Right lung (tissue), 2 donors: ENCODE measurements at regions not wholly inside any gene's neighbourhood (a gene's known extent, or its start where the extent isn't known, plus 50 kb on each side); places are given as distances from the start of the nearest gene placed in this dataset.
A peak's percentile ranks its signal among the peaks of the same experiment; 100 is the strongest.

Experiments
- DNase-seq, 2 donors: peaks; one replicate each; pipeline ENCODE4 v3.0.0-alpha.2; 2013

DNA sequence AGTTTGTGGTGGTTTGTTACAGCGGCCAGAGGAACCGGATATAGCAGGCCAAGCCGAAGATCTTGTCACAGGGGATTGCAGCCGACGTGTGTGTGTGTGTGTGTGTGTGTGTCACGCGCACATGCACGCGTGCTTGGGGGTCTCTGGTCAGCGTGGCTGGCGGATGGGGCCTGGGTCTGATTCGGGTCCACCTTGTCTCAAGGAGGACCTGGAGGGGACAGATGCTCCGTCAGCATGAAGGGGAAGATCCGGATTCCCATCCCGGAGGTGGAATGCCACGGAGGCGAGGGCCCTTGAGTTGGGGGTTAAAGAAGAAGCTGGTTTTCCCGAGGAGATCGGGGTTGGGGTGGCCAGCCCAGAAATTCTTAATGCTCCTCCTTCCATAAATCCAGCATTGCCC, 1237.8 kb downstream of the BRD1 start:
- no peak for DNase-seq

DNA sequence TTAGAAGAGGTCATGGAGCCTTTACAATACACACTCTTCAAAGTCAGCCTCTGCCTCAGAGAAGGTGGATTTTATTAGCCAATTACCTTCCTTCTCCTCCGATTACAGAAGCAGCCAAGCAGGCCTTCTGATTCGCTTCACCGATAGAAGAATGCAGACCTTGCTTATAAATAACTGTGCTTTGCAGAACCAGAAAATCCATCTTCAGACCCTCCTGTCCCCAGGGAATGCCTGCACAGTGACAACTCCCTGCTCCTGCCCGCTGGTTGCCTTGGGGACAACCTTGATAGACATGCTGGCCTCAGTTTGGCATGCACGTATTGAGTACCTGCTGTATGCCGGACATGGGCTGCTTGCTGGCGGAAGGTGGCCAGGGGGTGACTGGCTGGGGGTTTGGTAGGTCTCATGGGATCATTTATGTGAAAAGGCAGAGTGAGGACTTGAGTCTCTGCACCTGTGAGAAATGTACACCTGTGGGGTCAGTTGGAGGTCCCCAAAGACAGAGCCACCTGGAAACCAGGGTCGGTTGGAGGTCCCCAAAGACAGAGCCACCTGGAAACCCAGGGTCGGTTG, 1238.7 kb downstream of the BRD1 start:
- no peak for DNase-seq

DNA sequence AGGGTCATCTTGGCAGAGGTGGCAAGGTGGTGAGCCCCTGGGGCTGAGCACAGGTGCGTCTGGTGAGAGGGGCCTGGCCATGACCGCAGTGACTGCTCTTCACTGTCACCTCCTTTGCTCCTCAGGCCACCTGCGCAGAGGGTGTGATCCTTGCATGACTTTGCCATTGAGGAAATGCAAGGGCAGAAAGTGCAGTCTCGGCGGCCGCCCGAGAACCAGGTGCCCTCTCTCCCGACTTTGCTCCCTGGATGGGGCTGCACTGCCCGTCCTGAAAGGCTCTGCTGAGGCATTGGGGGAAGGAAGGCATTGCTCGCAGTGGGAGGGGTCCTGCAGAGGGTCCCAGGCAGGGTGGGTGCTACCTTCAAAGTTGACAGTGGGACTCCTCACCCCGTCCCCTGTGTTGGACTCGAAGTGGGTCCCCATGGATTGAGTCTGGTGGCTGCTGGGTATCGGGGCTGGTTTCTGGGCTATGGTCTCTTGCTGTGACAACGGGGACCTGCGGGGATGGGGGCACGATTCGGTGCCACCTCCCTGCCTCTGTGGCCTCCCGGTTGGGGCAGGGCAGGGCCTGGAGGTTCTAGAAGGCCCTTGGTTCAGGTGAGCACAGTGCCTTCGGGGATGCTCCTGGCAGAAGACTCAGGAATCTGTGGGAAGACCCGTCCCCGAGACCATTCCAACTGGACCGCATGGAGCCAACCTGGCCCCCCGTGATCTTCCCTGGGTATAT, 1239.4 kb downstream of the BRD1 start:
- DNase-seq: no peak

DNA sequence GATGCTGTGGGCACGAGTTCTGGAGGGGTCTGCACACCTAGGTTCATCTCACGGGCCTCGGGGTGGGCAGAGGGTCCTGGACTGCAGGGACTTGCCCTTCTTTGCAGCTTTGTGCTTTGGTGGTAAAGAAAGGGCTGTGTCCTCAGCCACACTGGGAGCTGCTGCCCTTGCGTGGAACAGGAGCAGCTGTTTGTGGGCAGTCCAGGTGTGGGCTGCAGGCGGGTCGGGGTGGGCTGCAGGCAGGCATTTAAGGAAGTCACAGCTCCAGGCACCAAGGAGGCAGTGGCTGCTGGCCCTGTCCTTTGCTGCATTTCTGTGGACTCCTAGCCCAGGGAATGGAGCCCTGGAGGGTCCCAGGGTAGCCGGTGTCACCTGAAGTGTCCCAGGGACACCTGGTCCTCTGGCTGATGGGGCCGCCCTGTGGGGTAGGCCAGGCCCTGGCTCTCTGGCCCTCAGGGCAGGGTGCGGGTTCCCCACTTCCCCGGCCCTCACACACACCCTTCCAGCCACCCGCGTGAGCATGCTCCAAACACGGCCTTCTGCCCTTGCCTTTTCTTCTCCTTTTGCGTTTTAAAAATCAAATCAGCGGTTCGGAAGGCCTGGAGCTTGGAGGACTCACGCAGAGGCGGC, 1240.3 kb downstream of the BRD1 start:
- DNase-seq: no peak

DNA sequence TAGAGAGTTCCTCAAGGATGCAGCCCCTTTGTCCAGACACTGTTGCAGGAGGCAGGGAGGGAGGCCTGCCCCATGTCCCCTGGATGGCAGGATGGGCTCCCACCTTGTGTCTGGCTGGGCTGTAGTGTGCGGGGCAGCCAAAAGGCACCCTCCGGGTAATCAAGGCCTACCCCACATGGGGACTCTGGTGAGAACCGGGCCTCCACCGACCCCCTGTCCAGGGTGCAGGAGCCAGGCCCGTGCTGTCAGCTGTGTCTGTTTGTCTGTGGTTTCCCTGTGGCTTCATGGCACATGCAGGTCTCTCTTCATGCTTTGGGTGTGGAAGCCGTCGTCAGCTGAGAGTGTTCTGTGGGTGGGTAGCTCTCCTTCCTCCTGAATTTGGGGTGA, 1240.9 kb downstream of the BRD1 start:
- no peak for DNase-seq

DNA sequence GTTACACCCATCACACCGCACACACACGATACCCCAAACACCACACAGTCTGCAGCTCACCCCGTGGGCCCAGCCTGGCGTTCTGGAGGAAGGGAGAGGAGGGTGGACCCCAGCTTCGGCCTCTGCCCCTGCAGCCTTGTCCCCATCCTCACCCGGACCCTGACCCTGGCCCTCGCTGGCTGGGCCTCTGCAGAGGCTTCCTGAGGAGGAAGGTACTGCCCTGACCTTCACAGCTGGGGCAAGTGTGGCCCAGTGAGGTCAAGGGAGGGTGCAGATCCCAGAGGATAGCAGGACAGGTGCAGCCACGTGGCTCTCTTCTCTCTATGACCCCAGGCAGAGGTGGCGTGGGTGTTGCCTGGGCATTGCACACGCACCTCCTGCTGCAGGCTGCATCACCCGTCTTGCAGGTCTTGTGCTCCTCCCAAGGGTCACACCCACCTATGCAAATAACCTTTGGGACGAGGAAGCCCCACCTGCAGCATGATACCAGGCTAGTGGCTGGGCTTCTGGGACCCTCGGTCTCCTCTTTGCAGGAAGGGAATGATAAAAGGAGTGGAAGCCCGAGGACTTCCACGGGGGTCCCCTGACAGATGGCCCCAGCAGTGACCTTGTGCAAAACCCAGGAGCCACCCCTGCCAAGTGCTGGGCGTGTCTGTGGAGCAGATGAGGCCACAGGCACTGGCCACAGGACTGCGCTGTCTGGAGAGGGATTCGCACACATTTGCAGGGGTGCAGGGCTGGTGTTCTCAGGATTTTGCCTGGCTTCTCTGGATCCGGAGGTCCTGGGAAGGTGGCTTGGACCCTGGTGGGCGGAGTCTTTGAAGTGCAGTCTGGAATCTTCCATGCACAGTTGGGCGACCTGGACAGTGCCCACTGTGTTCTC, 1241.5 kb downstream of the BRD1 start:
- no peak for DNase-seq

DNA sequence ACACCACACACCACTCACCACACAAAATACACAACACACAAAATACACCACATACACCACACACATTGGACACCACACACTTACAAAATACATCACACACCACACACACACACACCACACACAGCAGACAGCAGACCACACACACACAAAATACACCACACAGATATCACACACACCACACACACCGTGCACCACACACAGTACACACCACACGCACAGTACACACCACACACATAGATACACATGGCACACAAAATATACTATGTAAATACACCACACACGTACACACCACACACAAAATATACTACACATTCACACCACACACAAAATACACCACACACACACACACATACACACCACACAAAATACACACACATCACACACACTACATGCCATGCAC, 1243.5 kb downstream of the BRD1 start:
- no peak for DNase-seq

DNA sequence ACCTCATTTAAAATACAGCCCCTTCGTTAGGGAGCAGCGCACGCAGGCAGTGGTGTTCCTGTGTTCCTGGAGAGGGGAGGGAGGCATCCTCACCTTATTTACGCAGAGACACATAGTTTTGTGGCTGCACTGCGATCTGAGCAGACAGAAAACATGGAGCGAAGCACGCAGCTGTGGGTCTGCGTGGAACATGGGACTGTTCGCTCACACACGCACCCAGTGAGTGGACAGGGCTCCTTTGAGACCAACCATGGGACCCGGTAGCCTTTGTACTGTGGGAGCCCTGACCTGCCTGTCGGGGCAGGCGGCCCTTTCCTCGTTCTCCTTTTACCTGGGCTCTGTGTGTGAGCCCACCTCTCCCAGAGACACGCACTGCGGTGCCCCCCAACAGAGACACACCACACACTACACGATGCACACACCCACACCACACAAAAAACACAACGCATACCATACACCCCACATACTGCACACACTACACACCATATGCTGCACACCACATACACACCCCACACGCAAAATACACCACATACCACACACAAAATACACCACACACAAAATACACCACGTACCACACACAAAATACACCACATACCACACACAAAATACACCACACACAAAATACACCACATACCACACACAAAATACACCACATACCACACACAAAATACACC, 1245.7 kb downstream of the BRD1 start:
- no peak for DNase-seq

DNA sequence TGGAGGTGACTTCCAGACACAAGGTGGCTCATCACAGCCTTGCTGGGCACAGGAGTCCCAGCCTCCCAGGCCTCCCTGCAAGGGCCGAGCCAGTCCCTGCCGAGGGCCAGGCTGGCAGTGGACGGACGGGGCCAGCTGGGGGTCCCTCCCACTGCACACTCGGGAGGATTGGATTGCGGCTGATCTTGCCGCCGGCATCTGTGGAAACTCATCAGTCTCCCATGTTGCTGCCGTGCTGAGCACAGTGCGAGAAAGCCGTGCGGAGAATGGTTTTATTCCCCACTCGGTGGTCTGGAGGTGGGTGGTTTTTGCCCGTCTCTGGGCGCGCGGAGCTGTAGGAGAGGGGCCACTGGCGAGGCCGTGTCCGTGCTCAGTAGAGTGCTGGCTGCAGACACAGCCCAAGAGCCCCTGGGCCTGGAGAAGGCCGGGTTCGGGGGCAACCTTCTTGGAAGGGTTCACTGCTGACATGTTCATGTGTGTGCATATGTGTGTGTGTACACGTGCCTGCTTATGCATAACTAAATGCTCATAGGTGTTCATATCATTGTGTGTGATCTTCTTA, 1246.4 kb downstream of the BRD1 start:
- DNase-seq: no peak

DNA sequence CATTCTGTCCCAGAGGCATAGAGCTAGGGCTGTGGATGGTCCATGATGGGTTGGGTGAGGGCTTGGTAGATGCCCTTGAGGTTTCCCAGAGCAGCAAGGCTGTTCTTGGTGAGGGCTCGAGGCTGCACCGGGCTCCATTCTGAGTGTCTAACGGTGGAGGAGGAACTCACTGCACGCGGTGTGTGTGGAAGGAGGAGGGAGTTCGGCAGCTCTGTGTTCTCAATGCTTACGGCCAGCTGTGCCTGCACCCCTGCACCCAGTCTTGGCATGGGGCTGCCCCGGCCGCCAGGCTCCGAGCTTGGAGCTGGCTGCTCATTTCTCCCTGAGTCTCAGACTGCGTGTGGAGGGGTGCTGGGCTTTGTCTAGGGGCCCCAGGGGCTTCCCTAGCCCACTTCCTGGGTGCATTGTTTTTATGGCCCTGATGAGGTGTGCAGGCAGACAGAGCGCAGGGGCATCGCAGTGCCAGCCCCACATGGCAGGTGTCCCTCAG, 1247.1 kb downstream of the BRD1 start:
- no peak for DNase-seq

DNA sequence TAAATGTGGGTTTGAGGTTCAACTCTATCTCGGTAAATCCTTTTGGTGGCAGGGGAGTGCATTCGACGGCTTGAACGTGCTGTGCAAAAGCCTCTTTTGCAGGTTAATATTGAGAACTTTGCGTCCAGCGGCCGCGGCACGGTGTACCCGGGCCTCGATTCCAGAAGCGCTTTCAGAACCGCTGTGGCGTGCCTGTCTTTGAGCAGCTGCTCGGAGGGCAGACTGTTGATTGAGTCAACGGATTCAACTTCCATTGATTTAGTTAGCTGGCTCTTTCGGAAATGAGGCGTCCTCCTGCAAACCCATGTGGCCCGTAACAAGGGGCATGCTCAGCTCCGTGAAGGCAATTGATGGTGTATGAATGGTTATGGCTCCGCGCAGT, 1247.8 kb downstream of the BRD1 start:
- DNase-seq: no peak

DNA sequence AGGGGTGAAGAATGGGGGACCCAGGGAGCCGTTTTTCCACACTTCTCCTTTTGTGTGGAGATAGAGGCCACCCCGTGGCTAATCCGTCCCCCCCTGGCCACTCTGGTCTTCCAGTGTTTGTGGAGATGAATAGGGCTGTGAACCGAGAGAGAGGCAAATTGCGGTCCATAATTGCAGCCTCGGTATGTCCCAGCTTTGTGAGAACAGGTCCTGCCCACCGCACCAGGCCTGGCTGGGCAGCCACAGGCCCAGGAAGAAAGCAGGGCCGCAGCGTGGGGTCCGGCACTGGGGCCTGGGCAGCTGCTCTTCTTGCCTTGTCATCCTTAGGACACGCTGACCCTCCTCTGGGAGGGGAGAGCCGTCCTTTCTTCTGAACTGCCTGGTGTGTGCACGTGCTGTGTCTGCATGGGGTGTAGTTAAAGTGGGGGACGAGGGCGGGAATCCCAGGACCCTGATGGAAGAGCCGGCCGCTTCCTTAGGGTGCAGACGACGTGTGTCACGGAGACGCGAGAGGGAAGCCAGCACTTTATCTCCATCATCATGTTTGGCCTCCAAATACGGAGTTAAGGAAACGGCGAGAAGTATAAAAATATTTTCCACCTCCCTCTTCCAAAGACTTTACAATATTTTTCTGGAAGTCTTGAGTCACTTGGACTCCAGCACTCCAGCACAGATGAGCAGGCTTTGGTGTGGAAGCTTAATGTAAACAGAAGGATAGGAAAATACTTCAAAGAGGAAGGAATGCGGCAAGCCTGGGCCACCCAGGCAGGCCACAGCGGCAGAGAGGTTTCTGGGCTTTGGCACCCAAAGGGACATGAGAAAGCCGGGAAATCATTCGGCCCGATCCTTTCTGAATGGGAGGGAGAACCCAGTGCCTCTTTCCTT, 1248.4 kb downstream of the BRD1 start:
- DNase-seq: peak in 1 of 2 donors; percentile 43

DNA sequence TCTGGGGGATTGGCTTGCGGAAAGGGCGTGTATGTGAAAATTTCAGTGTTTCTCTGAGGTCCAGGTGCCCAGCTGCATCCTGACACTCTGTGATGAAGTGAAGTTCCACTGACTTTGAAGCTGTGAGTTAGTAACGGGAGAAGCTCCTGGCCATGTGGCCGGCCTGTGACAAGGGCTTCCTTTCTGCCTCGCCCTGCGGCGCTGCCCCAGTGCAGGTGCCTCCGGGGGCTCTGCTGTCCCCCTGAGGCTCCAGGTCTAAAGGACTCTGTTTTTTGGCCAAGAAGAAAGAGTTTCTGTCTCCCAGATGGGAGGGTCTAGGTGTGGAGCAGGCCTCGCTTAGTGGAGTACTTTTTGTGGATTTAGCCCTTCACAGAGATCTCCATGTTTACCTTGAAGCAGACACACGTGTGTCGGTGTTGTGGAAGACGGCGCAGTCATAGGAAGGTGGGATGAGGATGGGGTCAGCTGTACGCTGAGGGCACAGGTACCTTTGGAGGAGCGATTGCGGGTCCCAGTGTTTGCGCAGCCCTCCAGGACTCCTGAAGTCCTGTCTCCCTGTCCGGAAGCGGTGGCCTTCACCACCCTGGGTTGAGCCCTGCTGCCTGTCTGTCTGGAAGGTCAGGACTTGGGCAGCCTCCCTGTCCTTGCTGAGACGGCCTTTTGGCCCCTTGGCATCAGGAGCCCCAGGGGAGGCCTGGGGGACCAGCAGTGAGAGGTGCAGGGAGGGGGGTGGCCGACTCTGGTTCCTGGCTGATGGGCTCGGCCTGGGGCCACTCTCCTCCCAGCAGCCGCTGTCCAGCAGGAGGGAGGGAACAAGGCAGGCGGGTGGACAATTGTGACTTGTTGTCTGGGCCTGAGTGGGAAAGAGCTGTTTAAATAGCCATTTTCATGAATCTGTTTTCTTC, 1249.3 kb downstream of the BRD1 start:
- DNase-seq: no peak

DNA sequence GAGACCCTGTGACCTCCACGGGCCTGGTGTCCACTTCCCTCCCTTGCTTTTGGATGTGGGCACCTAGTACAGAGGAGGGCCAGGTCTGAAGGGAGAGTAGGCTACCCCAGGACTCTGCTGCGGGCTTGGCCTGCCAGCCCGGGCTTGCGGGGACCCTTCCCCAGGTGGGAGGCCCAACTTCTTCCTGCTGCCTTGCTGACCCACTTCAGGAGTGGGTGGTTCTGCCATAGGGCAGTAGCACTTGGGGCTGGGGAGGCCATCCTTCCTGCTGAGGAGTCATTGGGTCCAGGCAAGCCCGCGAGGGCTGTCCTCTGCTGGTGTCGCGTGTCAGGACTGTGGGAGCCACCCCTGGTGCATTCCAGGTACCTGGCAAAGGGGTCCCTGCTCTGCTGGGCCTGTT, 1250.0 kb downstream of the BRD1 start:
- no peak for DNase-seq

DNA sequence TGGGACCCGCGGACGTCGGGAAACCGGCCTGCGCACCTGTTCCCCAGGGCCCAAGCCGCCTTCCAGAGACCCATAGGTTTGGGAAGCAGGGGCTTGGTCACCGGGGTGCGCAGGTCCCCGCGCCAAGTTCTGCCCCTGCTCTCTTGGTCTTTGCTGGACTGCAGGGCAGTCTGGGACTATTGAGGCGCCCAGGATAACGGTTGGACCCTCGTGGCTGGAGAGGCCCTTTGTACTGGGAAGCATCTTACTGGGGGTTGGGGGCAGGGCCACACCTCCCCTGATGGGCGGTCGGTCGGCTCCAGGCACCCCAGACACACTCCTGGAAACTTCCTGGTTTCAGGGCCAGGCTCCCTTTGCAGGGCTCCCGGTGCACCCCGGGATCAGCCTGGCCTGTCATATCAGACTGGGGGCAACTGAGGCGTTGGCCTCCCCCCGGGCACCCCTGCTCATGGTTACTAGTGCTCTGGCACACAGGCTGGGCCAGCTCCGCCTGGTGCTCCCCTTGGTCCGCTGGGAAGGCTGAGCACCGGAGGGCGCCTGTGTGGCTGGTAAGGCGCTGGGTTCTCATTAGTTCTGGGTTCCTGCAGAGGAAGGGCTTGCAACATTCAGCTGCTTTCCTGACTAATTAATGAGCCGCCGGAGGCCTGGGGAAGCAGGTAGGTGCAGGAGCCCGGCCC, 1250.5 kb downstream of the BRD1 start:
- DNase-seq: no peak

DNA sequence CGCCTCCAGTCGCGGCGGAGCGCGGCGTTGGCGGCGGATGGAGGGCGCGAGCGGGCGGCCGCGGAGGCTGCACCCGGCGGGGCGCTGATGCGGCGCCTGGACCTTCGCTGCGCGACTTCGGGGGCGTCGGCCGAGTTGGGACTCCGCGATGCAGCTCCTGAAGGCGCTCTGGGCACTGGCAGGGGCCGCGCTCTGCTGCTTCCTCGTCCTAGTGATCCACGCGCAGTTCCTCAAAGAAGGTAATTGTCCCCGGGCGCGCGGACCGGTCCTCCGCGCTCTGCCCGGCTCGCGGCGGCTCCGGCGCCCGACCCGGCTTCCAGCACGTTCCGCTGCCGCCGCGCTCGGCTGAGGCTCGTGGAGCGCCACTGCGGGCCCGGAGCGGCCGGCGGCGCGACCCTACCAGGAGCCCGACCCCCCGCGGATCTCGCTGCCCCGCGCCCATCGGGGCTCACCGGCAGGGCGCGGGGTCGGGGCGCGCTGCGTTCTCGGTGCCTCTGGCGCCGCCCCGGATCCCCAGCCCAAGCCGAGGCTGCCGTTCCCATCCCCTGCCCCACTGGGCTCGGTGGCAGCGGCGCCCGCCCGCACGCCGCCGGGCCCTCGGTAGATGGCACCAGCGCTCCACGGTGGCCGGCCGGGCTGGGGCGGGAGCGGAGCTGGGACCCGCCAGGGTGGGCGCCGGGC, 1251.2 kb downstream of the BRD1 start:
- peak in 1 of 2 donors; percentile 13 for DNase-seq

DNA sequence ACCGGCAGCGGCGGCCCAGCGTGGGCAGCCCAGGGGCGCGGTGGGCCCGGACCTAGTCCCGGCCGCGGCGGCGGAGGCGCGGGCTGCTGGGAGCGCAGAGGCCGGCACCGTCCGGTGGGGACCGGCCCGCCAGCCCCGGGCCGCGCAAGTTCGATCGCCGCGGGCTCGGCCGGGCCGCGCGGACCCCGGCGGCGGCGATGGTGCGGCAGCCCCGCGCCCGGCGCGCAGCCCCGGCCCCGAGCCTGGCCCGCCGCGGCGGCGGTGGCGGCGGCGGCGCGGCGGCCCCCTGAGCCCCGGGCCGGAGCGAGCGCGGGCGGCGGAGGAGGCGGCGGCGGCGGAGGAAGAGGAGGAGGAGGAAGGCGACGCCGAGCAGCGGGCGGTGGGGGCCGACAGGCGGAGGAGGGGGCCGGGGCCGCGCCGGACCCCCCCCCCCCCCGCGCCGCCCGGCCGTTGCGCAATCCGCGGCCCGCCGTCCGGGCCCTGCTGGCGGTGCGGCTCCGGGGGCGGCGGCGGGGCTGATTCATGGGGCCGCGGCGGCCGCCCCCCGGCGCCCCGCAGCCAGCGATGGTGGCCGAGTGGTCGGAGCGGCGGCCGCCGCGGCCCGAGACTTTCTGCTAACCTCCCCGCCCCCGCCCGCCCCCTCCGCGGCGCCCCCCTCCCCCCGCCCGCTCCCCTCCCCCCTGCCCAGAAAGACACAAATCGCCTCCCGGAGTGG, 1251.9 kb downstream of the BRD1 start:
- DNase-seq: no peak
